Peyer's patch (tissue), 4 donors: ENCODE measurements at regions not wholly inside any gene's neighbourhood (a gene's known extent, or its start where the extent isn't known, plus 50 kb on each side); places are given as distances from the start of the nearest gene placed in this dataset.

Experiments
- POLR2A ChIP-seq, 2 donors: fragments of 450-650 bp; IDR thresholded peaks; one replicate each; pipeline ENCODE4 v1.5.1; 2017; ENCODE audit warnings: antibody characterized with exemption in 2 of 2, mild to moderate bottlenecking in 2 of 2, moderate library complexity in 2 of 2
- TF ChIP-seq, protein P1 (sequence below), 6 experiments: fragments of 450-650 bp in 4 of 6; fragments of 200-600 bp in 2 of 6; sonication (generic) in 1 of 6; IDR thresholded peaks; one replicate each; pipeline ENCODE4 v1.5.1; 2017 to 2019; ENCODE audit warnings: antibody characterized with exemption in 6 of 6, mild to moderate bottlenecking in 3 of 6, moderate library complexity in 1 of 6

DNA sequence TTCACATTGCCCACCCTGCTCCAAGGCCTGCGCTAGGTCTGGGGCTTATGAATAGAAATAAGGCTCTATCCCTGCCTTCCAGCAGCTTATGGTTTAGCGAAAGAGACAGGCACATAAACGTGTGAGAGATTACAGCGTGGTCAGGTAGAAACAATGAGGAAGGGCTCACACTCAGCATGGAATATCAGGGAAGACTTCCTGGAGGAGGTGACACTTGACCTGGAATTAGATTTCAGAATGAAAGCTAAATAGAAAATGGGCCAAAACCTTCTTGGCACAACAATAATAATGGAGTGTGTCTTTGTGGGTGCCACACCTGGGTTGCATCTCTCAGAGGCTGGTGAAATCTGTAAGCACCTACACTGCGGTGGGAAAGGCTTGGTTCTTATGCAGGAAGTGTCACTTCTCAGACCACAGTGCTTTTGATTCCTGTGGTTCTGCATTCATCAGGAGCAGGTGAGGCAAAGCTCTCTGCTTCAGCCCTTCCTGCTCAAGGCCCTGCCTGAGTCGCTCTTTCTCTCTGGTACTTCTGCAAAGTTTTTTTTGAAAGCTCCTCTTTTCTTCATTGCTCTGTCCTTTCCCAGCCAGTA lies 430.3 kb downstream of the ZNF536 start:
- TF ChIP-seq, protein P1, sequence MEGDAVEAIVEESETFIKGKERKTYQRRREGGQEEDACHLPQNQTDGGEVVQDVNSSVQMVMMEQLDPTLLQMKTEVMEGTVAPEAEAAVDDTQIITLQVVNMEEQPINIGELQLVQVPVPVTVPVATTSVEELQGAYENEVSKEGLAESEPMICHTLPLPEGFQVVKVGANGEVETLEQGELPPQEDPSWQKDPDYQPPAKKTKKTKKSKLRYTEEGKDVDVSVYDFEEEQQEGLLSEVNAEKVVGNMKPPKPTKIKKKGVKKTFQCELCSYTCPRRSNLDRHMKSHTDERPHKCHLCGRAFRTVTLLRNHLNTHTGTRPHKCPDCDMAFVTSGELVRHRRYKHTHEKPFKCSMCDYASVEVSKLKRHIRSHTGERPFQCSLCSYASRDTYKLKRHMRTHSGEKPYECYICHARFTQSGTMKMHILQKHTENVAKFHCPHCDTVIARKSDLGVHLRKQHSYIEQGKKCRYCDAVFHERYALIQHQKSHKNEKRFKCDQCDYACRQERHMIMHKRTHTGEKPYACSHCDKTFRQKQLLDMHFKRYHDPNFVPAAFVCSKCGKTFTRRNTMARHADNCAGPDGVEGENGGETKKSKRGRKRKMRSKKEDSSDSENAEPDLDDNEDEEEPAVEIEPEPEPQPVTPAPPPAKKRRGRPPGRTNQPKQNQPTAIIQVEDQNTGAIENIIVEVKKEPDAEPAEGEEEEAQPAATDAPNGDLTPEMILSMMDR (IDR thresholded peaks at IDR 0.05): no peak
- no peak for TF ChIP-seq POLR2A (IDR thresholded peaks at IDR 0.05)
